GM18511 (cell line): ENCODE measurements at regions not wholly inside any gene's neighbourhood (a gene's known extent, or its start where the extent isn't known, plus 50 kb on each side); places are given as distances from the start of the nearest gene placed in this dataset.
"Not testable (repeated sequence)": the region's sequence is repeated elsewhere in the genome, so short reads cannot be mapped to it uniquely, and the experiment has no call there.

Source experiments
- ATAC-seq: cut with Tn5 transposase; IDR thresholded peaks from one replicate; pipeline ENCODE4 v1.9.1; 2021; ENCODE audit warnings: mild to moderate bottlenecking, moderate library complexity; ENCODE audit not compliant: unreplicated experiment

DNA sequence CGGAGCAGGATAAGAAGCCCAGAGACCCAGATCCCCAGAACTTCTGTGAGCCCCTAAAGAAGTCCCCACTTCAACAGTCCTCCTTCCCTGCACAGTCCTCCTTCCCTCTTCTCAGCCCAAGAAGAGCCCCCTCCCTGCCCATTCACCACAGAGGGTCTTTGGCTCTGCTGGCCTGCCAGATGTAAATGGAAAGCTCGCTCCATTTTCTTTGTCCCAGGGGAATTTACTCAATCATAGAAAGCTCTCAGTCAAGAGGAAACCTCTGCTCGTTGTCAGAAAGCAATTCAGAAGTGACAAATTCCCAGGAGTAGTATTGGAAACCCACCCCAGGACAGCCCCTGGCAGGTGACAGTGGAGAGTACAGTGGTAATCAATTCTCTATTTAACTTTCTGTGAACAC lies 105.5 kb upstream of the SMAD3 start:
- no peak for ATAC-seq

DNA sequence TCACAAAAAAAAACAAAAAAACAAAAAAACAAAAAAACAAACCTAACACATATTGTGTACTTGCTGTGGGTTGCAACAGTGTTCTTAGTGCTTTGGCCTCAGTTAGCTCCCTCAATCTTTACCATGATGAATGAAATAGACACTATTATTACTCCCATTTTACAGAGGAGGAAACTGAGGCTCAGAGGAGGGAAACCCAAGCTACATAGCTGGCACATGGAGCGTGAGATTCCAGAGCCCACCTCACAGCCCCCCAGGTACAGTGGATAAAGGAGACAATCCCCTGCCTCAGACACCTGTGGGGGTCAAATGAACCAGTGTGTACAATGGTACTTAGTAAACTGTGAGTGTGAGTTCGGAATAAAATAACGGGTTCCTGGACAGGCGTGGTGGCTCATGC lies 104.9 kb upstream of the SMAD3 start:
- no peak for ATAC-seq

DNA sequence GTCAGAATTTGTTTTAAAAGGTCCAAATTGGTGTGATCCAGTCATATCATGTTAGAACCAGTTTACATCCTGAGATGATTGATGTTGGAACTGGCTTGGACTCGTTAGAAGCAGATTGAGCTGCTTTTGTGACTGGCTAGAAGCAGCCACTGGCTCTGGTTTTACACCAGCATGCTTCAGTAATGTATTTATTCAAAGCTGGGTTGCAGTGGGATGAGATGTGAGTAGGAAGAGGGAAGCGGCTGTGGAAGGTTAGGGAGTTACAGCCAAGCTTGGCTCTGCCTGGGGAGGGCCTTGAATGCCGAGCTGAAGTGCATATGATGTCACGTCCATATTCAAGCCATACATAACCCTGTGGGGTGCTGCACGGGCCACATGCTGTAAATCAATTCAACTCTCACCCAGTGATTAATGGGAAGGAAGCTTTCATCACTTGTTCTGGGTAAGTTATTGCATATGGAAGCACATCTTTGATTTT lies 104.0 kb upstream of the SMAD3 start:
- ATAC-seq = no peak

DNA sequence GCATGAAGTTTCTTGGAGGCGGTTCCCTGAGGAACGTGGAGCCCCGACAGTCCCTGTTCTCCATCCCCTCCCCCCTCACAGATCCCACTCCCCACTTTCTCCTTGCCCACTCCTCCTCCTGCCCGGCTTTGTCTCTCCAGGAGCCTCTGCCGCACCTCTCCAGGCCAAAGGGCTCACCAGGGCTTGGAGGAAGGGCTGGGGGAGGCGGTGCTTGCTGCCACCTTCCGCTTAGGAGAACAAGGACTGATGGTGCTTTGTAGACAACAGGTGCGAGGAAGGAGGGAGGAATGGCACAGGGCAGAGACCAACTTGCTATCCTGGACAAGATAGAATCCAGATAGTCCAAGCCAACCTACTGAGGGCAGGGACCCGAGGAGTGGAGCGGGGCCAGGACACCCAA lies 103.5 kb upstream of the SMAD3 start:
- ATAC-seq = no peak

DNA sequence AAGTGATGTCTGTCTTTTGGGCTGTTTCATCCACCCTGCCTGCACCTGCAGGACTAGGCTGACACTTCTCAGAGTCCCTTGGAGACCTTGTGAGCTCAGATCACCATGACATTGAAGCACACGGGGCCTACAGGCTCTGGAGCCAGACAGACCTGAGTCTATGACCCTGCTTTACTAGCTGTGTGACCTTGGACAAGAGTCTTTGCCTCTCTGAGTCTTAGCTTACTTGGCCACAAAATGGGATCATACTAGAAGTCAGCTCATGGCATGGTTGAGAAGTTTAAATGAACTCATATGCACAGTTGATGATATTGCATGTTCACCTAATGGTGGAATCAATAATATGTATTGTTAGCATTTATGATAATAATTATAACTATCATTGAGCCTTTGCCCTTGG lies 102.9 kb upstream of the SMAD3 start:
- ATAC-seq = no peak

DNA sequence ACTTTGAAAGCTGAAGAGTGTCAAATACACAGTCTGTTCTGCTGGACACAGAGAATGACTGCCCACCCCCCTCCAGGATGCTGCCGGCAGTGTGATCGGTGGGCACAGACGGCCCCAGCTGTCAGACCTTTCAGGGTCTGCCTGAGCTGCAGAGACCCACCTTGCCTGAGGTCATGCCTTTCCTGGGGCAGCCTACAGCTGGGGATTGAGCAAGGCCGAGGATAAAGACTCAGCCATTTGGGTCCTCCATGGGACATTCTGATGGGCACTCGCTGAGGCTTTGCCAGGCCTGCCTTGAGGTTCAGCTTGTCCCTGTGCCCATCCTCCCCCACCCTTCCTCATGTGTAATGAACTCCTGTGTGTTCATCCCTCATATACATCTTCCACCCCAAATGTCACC lies 102.3 kb upstream of the SMAD3 start:
- no peak for ATAC-seq

DNA sequence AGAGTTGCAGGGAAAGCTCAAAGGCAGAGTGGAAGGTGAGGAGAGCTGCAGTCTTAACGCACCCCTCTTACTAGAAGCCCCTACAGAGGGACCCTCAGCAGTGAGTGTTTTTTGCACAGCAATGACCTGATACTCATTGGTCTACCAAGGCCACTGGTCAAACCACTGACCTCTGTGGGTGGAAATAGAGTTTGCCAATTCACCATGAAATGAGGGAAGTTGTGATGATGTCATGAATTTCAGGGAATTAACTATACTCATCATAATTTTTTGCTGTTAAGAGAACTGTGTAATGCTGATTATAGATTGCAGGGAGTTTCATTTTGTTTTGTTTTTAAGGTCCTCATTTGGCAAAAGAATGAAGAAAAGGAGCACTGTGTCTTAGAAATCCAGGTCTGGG lies 101.7 kb upstream of the SMAD3 start:
- no peak for ATAC-seq

DNA sequence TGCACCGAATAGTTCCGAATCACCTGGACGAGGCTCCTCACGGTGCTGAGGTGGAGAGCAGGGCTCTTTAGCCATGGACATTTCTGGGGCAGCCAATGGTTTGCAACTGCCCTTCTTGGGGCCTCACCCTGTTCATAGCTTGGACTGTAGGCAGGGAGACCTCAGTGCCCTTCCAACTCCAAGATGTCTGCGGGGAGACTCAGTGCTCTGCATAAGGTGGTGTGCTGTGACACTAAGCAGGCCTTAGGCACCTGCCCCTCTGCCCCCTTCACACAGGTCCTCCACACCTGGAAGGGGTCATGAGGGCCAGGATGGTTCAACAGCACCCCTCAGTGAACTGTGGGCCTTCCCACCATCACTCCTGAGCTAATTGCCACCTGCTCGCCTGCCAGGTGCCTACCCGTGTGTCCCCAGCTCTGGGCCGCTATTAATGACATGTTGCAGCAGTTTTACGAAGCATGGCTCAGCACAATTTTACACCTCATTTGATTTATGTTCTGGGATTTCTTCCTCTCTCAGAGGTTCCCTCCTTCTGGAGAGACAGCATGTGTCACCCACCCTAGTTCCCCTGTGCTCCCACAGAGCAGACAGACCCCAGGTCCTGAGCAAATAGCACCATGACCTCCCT lies 101.2 kb upstream of the SMAD3 start:
- ATAC-seq = no peak

DNA sequence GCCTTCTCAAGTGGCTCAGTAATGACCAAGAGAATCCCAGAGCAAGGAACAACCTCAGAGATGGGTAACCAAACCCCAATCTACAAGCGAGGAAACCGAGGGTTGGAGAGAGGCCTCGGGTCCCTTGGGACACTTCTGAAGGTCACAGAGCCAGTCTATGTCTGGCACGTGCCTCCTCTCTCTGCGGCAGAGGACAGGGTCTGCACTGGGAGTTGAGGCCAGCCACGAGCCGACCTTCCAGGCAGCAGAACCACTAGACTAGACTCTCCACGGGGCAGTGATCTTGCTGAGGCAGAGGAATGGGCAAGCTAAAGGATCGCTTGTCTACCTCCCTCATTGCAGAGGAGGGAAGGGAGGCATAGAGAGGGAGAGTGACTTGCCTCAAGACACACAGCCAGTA lies 100.6 kb upstream of the SMAD3 start:
- ATAC-seq = no peak

DNA sequence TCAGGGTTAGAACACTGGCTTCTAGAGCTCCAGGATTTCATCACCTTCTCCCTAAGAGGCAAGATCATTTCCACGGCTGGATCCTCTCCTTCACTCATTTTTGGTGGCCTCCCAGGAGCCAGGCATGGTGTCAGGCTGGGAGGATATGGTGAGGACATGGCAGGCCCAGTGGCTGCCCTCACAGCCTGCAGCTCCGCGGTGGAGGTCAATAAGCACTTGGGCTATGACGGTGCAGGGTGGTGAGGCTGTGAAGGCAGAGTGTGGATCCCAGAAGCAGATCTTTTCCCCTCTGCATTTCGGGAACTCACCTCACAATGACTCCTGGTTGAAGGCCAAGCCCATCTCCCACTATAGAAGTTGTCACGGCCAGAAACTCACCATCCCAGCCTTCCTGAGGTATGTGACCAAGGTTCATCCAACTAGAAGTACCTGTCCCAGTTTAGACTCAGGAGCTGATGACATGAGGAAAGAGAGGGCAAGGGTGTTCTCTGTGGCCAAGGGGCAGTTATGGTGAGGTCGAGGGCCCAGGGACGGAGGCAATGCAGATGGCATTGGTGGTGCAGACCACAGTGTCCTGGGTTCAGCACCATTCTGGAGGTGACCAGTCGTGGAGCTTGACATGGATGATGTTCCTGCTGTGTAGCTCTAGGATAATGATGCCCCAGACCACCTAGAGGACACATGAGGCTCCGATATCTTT lies 100.1 kb upstream of the SMAD3 start:
- no peak for ATAC-seq

DNA sequence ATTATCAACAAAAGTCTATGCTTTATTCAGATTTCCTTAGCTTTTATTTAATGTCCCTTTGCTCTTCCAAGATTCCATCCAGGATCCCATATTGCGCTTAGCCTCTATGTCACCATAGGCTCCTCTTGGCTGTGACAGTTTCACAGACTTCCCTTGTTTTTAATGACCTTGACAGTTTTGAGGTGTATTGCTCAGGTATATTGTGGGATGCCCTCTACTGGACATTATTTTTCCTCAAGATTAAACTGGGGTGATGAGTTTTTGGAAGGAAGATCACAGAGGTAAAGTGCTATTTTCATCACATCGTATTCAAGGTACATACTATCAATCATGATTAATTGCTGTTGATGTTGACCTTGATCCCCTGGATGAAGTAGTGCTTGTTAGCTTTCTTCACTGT lies 99.1 kb upstream of the SMAD3 start:
- no peak for ATAC-seq

DNA sequence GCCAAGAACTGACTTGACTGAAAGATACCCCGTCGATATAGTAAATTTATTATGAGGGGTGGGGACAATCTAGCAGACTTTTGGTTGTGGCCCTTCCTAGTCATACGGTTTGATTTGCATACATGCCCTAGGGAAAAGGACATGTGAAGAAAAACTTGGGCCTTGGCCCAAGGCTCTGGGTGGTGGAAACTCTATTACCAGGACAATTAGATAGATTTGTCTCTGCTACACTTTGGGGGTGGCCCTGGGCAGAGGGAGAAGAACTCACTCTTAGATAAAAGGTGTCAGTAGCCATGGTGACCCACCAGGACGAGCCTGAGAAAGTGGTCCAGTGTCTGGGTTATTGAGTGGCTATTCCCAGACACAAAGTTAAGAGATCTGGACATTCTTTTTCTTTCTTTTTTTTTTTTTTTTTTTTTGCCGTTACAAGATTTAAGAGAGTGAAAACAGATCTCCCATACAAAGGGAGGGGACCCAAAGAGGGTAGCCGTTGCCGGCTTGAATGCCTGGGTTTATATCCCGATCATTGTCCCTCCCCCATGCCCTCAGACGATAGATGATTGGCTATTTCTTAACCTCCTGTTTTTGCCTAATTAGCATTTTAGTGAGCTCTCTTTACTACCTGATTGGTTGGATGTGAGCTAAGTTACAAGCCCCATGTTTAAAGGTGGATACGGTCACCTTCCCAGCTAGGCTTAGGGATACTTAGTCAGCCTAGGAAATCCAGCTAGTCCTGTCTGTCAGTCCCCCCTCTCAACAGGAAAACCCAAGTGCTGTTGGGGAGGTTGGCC lies 96.4 kb upstream of the SMAD3 start:
- no peak for ATAC-seq

DNA sequence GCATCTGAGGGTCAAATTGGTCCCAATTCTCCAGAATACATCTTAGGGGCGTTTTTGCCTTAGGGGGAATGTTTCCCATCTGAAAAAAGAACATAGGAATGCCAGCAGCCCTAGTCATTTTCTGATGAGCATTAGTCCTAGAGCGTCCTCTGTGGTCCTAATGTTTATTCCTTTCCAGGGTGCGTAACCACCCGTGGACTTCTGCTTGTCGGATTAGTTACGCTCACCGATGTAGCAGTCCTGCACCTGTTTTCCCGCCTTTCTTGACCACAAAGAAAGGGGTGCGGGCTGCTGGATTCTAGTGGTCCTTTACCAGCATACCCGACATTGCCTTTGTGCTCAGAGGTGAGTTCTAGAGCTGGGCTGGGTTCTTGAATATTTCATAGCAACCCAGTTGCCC lies 91.3 kb upstream of the SMAD3 start:
- ATAC-seq = not testable (repeated sequence)

DNA sequence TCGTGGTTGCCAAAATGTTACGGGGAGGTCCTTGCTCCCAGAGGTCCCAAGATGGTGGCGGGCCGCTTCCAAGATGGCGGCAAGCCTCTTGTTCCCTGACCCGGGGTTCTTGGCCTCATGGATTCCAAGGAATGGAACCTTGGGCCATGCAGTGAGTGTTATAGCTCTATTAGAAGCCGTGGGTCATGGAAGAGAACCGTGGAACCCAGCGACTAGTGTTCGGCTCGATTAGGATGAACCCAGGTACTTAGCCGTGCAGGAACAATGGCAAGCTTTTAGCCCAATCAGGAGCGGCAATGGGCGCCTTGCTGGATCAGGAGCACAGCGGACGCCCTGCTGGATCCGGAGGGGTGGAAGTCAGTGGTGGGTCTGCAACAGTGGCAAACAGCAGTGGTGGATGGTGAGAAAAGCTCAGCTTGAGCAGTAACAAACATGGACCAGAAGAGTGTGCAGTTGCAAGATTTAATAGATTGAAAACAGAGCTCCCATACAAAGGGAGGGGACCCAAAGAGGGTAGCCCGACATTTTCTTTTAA lies 89.2 kb upstream of the SMAD3 start:
- ATAC-seq = not testable (repeated sequence)

DNA sequence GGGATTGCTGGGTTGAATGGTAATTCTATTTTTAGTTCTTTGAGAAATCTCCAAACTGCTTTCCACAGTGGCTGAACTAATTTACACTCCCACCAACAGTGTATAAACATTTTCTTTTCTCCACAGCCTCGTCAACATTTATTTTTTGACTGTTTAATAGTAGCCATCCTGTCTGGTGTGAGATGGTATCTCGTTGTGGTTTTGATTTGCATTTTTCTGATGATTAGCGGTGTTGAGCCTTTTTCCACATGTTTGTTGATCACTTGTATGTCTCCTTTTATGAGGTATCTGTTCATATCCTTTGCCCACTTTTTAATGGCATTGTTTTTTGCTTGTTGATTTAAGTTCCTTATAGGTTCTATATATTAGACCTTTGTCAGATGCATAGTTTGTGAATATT lies 85.1 kb upstream of the SMAD3 start:
- not testable (repeated sequence) for ATAC-seq

DNA sequence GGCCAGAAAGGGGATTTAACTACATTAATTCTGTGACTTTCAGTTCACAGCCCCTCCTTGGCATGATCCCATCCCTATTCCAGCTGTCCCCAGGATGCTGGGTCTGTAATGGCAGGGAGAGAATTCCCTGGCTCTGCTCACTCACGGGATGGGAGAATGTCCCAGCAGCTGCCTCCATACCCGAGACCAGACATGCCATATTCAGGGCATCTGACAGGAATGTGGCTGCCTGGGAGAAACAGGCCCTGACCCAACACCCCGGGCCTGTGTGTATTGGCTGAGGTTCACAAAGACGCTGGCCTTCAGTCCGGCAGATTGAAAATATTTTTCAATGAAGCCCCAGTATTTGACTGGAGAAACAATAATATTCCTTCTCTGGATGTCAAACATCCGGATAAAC lies 83.6 kb upstream of the SMAD3 start:
- ATAC-seq = no peak

DNA sequence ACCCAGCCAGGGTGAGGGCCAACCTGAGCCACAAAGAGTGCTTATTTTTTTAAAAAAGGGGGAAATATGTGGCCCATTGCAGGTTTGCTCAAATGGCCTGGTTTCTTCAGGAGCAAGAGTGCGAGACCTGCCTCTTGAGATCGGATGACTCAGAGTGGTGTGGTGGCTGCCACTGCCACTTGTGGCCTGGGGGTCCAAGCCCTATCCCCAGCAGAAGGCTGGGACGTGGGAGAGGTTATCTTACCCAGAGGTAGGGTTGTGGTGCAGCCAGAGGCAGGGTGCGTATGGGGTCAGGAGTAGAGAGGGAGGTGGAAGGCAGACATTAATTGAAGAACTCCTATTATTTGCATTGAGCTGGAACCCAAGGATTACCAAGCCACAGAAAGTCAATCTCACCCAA lies 83.2 kb upstream of the SMAD3 start:
- no peak for ATAC-seq

DNA sequence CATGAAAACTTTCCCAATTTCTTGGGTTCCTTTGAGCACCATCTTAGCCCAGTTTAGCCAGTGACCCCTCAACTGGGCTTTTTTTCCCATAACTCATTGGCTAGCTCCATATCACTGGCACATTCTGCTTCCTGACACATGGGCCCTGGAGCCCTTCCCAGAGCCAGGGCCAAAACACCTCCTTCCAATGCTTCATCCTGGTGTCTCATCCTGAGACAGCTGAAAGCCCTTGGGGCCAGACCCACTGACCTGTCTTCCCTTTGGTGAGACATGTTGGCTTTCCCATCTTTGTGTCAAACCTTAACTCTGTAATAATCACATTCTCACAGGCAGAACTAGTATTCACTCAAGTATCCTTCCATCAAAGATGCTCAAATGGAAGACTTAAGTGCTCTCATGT lies 82.6 kb upstream of the SMAD3 start:
- ATAC-seq = no peak

DNA sequence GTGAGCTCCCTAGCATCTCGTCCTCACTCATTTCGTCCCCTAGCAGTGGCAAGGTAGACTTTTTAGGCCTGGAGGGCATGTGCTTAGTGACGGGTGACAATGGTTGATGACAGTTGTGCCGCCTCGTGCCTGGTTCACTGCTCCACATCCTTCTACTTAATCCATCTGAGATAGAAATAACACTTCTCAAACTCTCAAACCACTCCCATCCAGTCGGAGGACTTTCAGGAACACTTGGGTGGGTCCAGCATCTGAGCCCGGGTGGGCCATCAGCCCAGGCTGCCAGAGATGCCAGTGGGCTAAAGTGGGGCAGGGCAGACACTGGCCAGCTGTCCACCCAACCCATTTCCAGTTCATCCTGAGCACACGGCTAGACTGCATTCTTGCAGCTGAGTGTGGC lies 79.7 kb upstream of the SMAD3 start:
- no peak for ATAC-seq

DNA sequence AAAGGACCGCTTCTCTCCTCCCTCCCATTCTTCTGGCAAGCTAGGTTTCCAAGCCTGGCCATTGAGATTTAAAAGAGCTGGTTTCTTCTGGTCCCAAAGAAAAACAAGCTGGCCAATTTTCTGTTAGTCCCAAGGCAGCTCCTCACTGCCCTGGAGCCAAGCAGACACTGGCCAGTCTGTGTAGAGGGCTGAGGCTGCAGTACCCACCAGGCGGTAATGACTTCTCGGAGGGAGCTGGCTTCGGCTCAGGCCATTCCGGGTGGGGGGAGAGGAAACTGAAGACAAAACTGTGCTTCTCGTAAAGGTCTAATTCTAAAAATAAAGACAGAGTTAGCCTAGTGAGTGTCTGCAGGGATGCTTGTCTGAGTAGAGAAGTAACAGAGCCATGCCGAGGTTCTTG lies 78.5 kb upstream of the SMAD3 start:
- ATAC-seq = no peak

DNA sequence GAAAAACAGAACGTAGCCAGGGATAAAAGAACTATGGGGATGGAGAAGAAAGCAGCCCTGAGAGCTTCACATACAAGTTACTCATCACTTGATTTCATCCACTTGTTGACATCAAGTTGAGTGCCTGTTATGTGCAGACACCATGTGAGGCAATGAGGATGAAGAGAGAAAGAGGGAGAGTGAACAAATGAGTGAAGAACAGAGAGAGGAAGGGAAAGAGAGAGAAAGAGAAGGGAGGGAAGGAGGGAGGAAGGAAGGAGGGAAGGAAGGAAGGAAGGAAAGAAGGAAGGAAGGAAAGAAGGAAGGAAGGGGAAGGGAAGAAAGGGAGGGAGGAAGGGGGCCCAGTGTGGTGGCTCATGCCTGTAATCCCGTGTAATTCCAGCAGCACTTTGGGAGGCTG lies 72.3 kb upstream of the SMAD3 start:
- no peak for ATAC-seq
